A204.1 (cell line): ENCODE measurements at regions not wholly inside any gene's neighbourhood (a gene's known extent, or its start where the extent isn't known, plus 50 kb on each side); places are given as distances from the start of the nearest gene placed in this dataset.
A peak's percentile ranks its signal among the peaks of the same experiment; 100 is the strongest.
"Not testable (repeated sequence)": the region's sequence is repeated elsewhere in the genome, so short reads cannot be mapped to it uniquely, and the experiment has no call there.

Experiments used
- FAIRE-seq: peaks from 2 replicates; lab custom pipeline; 2012; peaks lifted over from hg19 to GRCh38; lab: Jason Lieb, UNC

- no peak for FAIRE-seq
Observed at GRCh38 chr10:30560326-30560725, 69.2 kb downstream of the LYZL2 start.

- no peak for FAIRE-seq
Observed at GRCh38 chr10:30559180-30559579, 70.4 kb downstream of the LYZL2 start.

- FAIRE-seq: no peak
Observed at GRCh38 chr10:30558411-30558810, 71.1 kb downstream of the LYZL2 start.

- no peak for FAIRE-seq
Observed at GRCh38 chr10:30557884-30558283, 71.7 kb downstream of the LYZL2 start.

GRCh38 chr10:30556189-30556588 is 73.4 kb downstream of the LYZL2 start:
- FAIRE-seq: no peak

- no peak for FAIRE-seq
Observed at GRCh38 chr10:30555465-30555864, 74.1 kb downstream of the LYZL2 start.

- FAIRE-seq: no peak
Observed at GRCh38 chr10:30554440-30554825, 75.1 kb downstream of the LYZL2 start.

GRCh38 chr10:30553626-30554439 is 75.7 kb downstream of the LYZL2 start:
- FAIRE-seq: no peak

- FAIRE-seq: no peak
Observed at GRCh38 chr10:30553018-30553625, 76.4 kb downstream of the LYZL2 start.

GRCh38 chr10:30550967-30551815 is 78.4 kb downstream of the LYZL2 start:
- no peak for FAIRE-seq

- not testable (repeated sequence) for FAIRE-seq
Observed at GRCh38 chr10:30549134-30549687, 80.3 kb downstream of the LYZL2 start.

GRCh38 chr10:30546511-30546910 is 83.0 kb downstream of the LYZL2 start:
- no peak for FAIRE-seq

- no peak for FAIRE-seq
Observed at GRCh38 chr10:30542895-30543288, 86.7 kb downstream of the LYZL2 start.

- FAIRE-seq: no peak
Observed at GRCh38 chr10:30542001-30542894, 87.3 kb downstream of the LYZL2 start.

- no peak for FAIRE-seq
Observed at GRCh38 chr10:30540276-30540675, 89.3 kb downstream of the LYZL2 start.

- no peak for FAIRE-seq
Observed at GRCh38 chr10:30538086-30538485, 91.5 kb downstream of the LYZL2 start.

- no peak for FAIRE-seq
Observed at GRCh38 chr10:30537586-30537985, 92.0 kb downstream of the LYZL2 start.

- not testable (repeated sequence) for FAIRE-seq
Observed at GRCh38 chr10:30537158-30537557, 92.4 kb downstream of the LYZL2 start.

- FAIRE-seq: no peak
Observed at GRCh38 chr10:30536578-30536977, 93.0 kb downstream of the LYZL2 start.

GRCh38 chr10:30535677-30536076 is 93.9 kb downstream of the LYZL2 start:
- FAIRE-seq: no peak

GRCh38 chr10:30534465-30535144 is 94.9 kb downstream of the LYZL2 start:
- peak; percentile 6 for FAIRE-seq
